ENCODE measurements at regions not wholly inside any gene's neighbourhood (a gene's known extent, or its start where the extent isn't known, plus 50 kb on each side); places are given as distances from the start of the nearest gene placed in this dataset.

GRCh38 chr2:34099377-34099776 lies 500.3 kb upstream of the FAM98A start:
- TF ChIP-seq, protein P1, sequence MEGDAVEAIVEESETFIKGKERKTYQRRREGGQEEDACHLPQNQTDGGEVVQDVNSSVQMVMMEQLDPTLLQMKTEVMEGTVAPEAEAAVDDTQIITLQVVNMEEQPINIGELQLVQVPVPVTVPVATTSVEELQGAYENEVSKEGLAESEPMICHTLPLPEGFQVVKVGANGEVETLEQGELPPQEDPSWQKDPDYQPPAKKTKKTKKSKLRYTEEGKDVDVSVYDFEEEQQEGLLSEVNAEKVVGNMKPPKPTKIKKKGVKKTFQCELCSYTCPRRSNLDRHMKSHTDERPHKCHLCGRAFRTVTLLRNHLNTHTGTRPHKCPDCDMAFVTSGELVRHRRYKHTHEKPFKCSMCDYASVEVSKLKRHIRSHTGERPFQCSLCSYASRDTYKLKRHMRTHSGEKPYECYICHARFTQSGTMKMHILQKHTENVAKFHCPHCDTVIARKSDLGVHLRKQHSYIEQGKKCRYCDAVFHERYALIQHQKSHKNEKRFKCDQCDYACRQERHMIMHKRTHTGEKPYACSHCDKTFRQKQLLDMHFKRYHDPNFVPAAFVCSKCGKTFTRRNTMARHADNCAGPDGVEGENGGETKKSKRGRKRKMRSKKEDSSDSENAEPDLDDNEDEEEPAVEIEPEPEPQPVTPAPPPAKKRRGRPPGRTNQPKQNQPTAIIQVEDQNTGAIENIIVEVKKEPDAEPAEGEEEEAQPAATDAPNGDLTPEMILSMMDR (IDR thresholded peaks at IDR 0.05), result no peak
- TF ChIP-seq EZH2 (IDR thresholded peaks at IDR 0.05), result no peak

Measured in neural progenitor cell (in vitro differentiated cells).